ENCODE measurements at regions not wholly inside any gene's neighbourhood (a gene's known extent, or its start where the extent isn't known, plus 50 kb on each side); places are given as distances from the start of the nearest gene placed in this dataset.
"Not testable (repeated sequence)": the region's sequence is repeated elsewhere in the genome, so short reads cannot be mapped to it uniquely, and the experiment has no call there.

- TF ChIP-seq POLR2A (IDR thresholded peaks at IDR 0.05; ENCODE audit: low read length), result no peak
- no peak for TF ChIP-seq GATA1 (IDR thresholded peaks at IDR 0.05; ENCODE audit: low read depth, low read length)
- DNase-seq, result no peak
Measured at GRCh38 chr9:2420543-2420942, 201.0 kb upstream of the VLDLR start.

DNA sequence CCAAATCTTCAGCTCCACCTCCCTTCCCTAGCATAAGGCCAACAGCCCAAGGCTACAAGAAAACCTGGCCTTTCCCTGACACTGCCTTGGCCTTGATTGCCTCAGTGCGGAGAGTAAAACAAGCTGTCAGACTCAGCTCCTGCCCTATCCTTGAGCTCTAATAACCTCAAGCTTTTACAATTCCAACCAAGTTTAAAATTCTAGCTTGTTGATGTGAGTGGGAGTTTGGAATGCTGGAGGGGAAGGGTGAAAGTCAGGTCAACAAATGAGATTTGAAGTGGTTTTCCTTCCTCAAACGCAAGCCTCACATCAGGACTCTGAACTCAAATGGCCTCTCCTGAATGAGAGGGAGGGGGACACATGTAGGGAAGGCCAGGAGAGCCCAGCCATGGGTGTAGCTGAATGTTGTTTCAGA, 197.0 kb upstream of the VLDLR start:
- TF ChIP-seq POLR2A (IDR thresholded peaks at IDR 0.05; ENCODE audit: low read length) (no peak), GATA1 (IDR thresholded peaks at IDR 0.05; ENCODE audit: low read depth, low read length) (no peak)
- no peak for DNase-seq

DNA sequence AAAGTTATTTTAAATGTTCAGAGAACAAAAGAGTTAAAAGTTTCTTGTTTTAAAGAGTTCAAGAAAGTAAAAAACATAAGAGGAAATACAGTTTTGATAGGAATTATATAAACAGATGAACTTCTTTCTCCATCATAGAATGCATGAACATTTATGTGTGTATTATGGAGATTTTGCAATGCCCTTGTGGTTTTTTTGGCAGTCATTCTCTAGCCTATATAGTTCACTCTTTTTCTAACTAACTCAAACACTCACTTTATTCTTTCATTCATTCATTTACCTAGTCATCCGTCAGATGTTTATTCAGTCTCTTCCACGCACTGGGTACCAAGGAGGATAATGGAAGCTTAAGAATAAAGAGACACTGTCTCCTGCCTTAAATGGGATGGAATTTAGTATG, 195.9 kb upstream of the VLDLR start:
- no peak for DNase-seq

DNA sequence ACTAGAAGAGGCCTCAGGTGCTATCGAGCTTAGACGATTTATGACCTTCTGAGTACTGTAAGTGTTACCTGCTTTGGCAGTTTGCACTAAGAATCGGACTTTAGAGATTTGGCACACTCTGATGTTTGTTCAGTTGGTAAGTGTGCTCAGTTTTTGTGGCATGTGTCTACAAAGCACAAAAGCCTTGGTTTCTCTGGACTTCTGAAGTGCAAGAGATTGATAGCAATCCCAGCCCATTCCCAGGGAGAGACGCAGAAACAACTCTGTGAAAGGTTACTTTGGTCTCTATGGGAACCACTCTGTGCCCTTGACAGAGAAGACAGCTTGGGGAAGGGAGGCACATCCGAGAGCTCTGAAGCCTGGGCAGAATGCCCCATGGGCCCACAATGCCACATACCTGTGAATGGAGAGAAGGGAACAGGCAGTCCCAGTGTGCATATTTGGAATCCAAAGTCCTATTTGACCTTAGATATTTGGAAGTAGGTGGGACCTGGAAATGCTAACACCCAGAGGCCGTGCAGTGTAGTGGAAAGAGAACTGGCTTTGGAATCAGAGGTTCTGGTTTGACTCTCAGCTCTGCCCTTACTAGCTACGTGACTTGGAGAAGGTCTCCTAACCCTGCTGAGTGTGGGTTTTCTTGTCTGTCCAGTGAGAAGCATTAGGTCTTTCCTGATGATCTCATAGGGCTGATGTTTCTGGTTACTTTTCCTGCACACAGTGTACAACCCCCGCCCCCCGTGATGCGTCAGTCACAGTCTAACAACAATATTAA, 194.3 kb upstream of the VLDLR start:
- TF ChIP-seq GATA1 (IDR thresholded peaks at IDR 0.05; ENCODE audit: low read depth, low read length) (no peak), POLR2A (IDR thresholded peaks at IDR 0.05; ENCODE audit: low read length) (no peak)
- no peak for DNase-seq

More for the DNA sequence above, 195.9 kb upstream of the VLDLR start:
- no peak for TF ChIP-seq POLR2A (IDR thresholded peaks at IDR 0.05; ENCODE audit: low read length)
- no peak for TF ChIP-seq GATA1 (IDR thresholded peaks at IDR 0.05; ENCODE audit: low read depth, low read length)

GRCh38 chr9:2439957-2440356, 181.6 kb upstream of the VLDLR start:
- TF ChIP-seq GATA1 (IDR thresholded peaks at IDR 0.05; ENCODE audit: low read depth, low read length) (no peak), POLR2A (IDR thresholded peaks at IDR 0.05; ENCODE audit: low read length) (no peak)
- no peak for DNase-seq

DNA sequence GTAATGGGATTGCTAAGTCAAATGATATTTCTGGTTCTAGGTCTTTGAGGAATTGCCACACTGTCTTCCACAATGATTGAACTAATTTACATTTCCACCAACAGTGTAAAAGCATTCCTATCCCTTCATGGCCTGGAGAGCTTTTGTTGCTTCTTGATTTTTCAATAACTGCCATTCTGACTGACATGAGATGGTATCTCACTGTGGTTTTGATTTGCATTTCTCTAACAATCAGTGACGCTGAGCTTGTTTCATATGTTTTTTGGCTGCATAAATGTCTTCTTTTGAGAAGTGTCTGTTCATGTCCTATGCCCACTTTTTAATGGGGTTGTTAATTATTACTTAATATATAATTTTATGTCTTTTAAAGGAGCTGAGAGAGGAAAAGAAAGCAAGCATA, 177.7 kb upstream of the VLDLR start:
- DNase-seq, result not testable (repeated sequence)

DNA sequence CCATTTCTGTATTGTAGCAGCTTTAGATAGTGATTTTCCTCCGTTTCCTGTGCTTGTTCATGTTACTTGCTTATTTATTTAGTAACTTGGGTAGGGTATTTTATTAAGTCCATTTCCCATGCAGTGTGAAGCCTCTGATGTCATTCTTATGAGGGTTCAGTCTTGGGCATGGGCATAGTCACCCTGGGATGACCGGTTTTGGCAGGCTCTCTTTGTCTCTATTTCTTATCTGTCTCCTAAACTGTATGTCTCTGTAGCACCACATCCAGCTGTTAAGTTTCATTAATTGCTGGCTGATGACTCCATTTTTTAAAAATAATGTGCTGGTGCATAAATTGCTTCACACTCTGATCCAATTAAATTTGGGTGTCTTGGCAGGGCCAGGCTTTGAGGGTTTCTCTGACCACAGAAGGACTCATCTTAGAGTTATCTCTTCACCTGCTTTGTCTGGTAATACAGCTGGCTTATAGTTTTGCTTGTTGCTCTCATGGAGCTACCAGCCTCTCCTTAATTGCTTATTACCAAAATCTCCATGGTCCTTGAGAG, 173.3 kb upstream of the VLDLR start:
- no peak for TF ChIP-seq GATA1 (IDR thresholded peaks at IDR 0.05; ENCODE audit: low read depth, low read length)
- TF ChIP-seq POLR2A (IDR thresholded peaks at IDR 0.05; ENCODE audit: low read length), result no peak
- no peak for DNase-seq

DNA sequence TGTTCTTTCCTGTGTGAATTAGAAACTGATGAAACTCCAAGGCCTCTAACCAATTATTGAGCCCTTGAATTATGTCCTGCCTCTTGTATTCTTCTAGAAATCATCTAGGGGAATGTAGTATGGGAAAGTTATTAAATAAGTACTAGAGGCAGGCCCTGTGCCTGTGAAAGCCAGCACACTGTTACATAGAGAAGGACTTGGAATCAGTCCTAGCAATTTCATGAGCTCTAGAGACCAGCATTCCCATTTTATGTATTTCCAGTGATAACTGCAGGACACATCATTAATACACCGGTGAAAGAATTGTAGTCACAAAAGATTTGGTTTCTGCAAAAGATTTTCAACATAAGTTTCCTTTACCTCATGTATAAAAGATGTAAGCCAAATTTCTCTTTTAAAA, 168.5 kb upstream of the VLDLR start:
- no peak for TF ChIP-seq GATA1 (IDR thresholded peaks at IDR 0.05; ENCODE audit: low read depth, low read length)
- no peak for TF ChIP-seq POLR2A (IDR thresholded peaks at IDR 0.05; ENCODE audit: low read length)
- no peak for DNase-seq

GRCh38 chr9:2453701-2454100, 167.9 kb upstream of the VLDLR start:
- no peak for DNase-seq
- TF ChIP-seq POLR2A (IDR thresholded peaks at IDR 0.05; ENCODE audit: low read length) (no peak), GATA1 (IDR thresholded peaks at IDR 0.05; ENCODE audit: low read depth, low read length) (no peak)

DNA sequence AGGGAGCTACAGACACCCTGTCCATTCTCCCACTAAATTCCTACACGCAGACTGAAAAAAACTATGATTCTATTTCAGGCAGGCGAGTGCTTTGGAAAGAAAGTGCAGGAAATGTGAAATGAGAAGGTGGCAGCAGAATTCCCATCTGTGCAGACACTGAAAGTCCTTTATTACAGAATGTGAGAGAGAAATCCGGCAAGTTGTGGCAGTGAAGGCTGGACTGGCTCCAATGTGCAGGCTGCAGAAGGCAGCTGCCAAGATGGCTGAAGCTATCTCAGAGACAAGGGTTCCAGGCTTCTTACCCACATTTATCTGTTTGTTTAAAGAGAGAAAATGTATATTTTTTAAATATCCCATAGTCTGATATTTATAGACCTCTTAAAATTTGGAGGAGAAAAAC, 161.8 kb upstream of the VLDLR start:
- TF ChIP-seq GATA1 (IDR thresholded peaks at IDR 0.05; ENCODE audit: low read depth, low read length), result no peak
- no peak for TF ChIP-seq POLR2A (IDR thresholded peaks at IDR 0.05; ENCODE audit: low read length)
- DNase-seq, result no peak

DNA sequence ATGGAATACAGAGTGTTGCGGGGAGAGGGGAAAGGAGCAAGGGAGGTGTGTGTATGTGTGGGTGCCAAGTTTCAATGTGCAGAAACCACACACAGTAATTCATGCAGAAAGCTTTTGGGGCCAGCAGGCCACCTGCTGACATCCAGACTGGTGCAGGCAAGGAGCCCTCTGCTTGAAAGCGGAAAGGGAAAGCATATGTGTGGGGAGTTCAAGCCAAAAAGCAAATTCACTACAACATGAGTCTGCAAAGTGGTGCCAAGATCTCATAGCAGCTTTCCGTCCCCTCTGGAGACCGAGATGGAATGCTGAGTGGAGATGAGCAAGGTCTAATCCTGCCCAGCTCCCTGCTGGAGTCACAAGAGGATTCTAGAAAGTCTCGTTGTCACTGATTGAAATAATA, 159.7 kb upstream of the VLDLR start:
- TF ChIP-seq GATA1 (IDR thresholded peaks at IDR 0.05; ENCODE audit: low read depth, low read length) (no peak), POLR2A (IDR thresholded peaks at IDR 0.05; ENCODE audit: low read length) (no peak)
- DNase-seq, result no peak

GRCh38 chr9:2464624-2465023, 157.0 kb upstream of the VLDLR start:
- TF ChIP-seq GATA1 (IDR thresholded peaks at IDR 0.05; ENCODE audit: low read depth, low read length) (no peak), POLR2A (IDR thresholded peaks at IDR 0.05; ENCODE audit: low read length) (no peak)
- DNase-seq, result no peak

GRCh38 chr9:2465516-2465915, 156.1 kb upstream of the VLDLR start:
- DNase-seq, result no peak
- no peak for TF ChIP-seq GATA1 (IDR thresholded peaks at IDR 0.05; ENCODE audit: low read depth, low read length)
- TF ChIP-seq POLR2A (IDR thresholded peaks at IDR 0.05; ENCODE audit: low read length), result no peak

DNA sequence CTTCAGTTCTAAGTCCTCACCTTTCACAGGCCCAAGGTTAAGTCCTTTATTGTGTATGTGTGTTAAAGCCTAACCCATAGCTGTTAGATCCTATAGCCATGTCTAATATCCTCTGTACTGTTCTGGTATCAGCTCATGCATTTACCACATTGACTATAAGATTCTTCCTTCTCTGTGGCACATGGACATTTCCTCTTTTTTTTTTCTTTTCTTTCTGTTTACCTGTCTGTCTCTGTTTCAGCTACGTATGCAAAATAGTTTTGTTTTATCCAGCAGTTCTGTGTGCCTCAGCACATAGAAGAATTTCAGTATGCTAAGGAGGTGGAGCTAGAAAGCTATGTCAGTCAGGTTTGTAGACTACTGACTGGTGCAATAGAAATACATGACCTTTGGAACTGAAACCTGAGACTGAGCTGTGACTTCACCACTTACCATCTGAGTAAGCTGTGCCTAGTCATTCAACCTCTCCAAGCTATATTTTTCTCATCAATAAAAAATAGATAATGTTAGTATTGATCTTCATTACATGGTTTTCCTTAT, 155.6 kb upstream of the VLDLR start:
- DNase-seq, result no peak
- TF ChIP-seq POLR2A (IDR thresholded peaks at IDR 0.05; ENCODE audit: low read length) (no peak), GATA1 (IDR thresholded peaks at IDR 0.05; ENCODE audit: low read depth, low read length) (no peak)

DNA sequence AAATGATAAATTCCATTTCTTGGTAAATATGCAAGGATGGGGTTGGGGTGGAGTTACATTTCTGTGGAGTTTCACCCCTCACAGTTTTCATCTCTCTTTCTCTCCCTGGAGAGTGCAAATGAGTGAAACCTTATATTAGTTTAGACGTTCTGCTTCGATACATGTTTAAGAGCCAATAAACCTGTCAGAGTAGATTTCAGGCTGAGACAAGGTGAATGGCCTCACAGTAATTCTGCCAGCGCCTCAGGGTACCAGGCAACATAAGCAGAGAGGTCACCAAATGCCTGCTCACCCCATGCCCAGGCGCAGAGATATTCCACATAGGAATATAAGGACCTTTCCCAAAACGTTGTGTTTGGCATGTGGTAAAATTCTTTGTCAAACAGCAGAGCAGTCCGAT, 154.9 kb upstream of the VLDLR start:
- no peak for TF ChIP-seq GATA1 (IDR thresholded peaks at IDR 0.05; ENCODE audit: low read depth, low read length)
- TF ChIP-seq POLR2A (IDR thresholded peaks at IDR 0.05; ENCODE audit: low read length), result no peak
- no peak for DNase-seq
